A673 (cell line): ENCODE measurements at regions not wholly inside any gene's neighbourhood (a gene's known extent, or its start where the extent isn't known, plus 50 kb on each side); places are given as distances from the start of the nearest gene placed in this dataset.

ENCODE experiments used
- EZH2 ChIP-seq: fragments of 200-600 bp; sonication (generic); IDR thresholded peaks from 2 replicates; pipeline ENCODE4 v1.6.1; 2017; ENCODE audit warnings: borderline replicate concordance, low read depth, mild to moderate bottlenecking, mixed read lengths, antibody characterized with exemption, low read length; ENCODE audit not compliant: poor library complexity, severe bottlenecking
- TF ChIP-seq, protein P1 (sequence below): fragments of 300-800, 200-600 bp; sonication (generic); conservative IDR thresholded peaks from 2 replicates; pipeline ENCODE4 v1.5.1; 2017; ENCODE audit warnings: low read depth, mild to moderate bottlenecking, antibody characterized with exemption, low read length, moderate library complexity, mixed read lengths

DNA sequence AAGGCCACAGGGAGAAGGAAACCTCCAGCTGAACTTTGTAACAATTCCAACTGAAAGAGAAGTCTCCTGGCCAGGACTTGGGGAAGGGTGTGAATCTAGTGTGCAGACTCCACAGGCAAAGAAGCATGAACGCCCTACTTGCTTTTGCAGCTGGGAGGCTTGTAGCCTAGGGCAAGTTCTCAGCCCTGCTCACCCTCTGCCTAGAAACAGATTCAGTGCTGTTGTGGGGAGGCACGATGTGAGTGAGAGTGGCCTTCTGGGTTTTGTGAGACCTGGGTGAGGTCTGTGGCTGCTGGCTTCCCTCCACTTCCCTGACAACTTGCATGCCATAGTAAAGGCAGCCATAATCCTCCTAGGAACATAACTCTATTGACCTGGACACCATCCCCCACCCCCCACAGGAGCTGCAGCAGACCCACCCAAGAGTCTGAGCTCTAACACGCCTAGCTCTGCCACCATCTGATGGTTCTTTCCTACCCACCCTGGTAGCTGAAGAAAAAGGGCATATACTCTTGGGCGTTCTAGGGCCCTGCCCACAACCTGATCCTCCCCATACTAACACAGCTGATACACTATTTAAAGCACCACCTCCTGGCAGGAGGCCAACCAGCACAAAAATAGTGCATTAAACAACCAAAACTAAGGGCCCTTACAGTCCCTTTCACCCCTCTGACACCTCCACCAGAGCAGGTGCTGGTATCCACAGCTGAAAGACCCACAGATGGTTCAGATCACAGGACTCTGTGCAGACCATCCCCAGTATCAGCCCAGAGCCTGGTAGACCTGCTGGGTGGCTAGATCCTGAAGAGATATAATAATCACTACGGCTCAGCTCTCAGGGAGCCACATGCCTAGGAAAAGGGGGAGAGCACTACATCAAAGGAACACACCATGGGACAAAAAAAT lies 426.5 kb downstream of the IGSF11 start:
- TF ChIP-seq, protein P1, sequence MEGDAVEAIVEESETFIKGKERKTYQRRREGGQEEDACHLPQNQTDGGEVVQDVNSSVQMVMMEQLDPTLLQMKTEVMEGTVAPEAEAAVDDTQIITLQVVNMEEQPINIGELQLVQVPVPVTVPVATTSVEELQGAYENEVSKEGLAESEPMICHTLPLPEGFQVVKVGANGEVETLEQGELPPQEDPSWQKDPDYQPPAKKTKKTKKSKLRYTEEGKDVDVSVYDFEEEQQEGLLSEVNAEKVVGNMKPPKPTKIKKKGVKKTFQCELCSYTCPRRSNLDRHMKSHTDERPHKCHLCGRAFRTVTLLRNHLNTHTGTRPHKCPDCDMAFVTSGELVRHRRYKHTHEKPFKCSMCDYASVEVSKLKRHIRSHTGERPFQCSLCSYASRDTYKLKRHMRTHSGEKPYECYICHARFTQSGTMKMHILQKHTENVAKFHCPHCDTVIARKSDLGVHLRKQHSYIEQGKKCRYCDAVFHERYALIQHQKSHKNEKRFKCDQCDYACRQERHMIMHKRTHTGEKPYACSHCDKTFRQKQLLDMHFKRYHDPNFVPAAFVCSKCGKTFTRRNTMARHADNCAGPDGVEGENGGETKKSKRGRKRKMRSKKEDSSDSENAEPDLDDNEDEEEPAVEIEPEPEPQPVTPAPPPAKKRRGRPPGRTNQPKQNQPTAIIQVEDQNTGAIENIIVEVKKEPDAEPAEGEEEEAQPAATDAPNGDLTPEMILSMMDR: no peak
- TF ChIP-seq EZH2: no peak
